Left lung (tissue), 4 donors: ENCODE measurements at regions not wholly inside any gene's neighbourhood (a gene's known extent, or its start where the extent isn't known, plus 50 kb on each side); places are given as distances from the start of the nearest gene placed in this dataset.

Experiments used
- ATAC-seq: fragments of 200-7000 bp; cut with Tn5 transposase; one replicate; pipeline ENCODE4 v1.9.1; 2020; ENCODE audit warnings: moderate library complexity
- DNase-seq, 4 donors: peaks; one replicate each; pipeline ENCODE4 v3.0.0-alpha.2; 2013 to 2020
- H3K27ac ChIP-seq, 2 donors: fragments of 200-600 bp; sonication (generic) in 1 of 2; one replicate each; pipeline versions ENCODE4 v1.5.0 to v1.8.0; 2020 to 2021
- H3K27me3 ChIP-seq, 2 donors: fragments of 200-600 bp; sonication (generic) in 1 of 2; one replicate each; pipeline versions ENCODE4 v1.5.0 to v1.8.0; 2020 to 2021
- H3K36me3 ChIP-seq, 2 donors: fragments of 200-600 bp; sonication (generic) in 1 of 2; one replicate each; pipeline versions ENCODE4 v1.5.0 to v1.8.0; 2020 to 2021
- H3K4me1 ChIP-seq, 2 donors: fragments of 200-600 bp; one replicate each; pipeline ENCODE4 v1.8.0; 2021
- H3K4me3 ChIP-seq, 2 donors: fragments of 200-600 bp; sonication (generic) in 1 of 2; one replicate each; pipeline versions ENCODE4 v1.5.0 to v1.8.0; 2020 to 2021; ENCODE audit warnings: mild to moderate bottlenecking in 1 of 2
- H3K9me3 ChIP-seq, 2 donors: fragments of 200-600 bp; sonication (generic) in 1 of 2; one replicate each; pipeline versions ENCODE4 v1.5.0 to v1.8.0; 2020 to 2021
- intact Hi-C, 2 donors: fragments of 100-400 bp; cut with DNase I; formaldehyde crosslinking; loops; one replicate each; pipeline versions ENCODE4 v1.11.2 to v1.14.2; 2022
- TF ChIP-seq, protein P1 (sequence below), 2 donors: fragments of 200-600 bp; sonication (generic) in 1 of 2; IDR thresholded peaks; one replicate each; pipeline versions ENCODE4 v1.5.0 to v1.8.0; 2021; ENCODE audit warnings: antibody characterized with exemption in 2 of 2
- donor health status: DM: no; HTN: yes; CAD: no.
- donor health status: DM: no; HTN: no; CAD: no.

DNA sequence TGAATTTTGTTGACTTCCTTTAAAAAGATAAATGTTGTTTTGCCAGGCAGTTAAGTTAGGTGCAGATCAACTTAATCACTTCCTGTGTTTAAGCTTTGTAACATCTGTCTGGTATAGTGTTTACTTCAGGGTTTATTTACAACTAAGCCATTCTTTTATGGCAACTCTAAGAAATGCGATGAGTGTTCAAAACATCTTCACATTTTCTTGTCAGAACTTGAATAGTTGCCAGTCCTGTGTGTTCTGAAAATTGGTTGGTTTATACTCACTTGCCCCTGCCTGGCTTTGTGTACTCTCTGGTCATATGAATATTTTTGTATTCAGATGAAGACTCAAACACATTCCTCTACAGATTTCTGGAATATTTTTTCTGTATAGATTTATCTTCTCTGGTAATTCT is 327.2 kb downstream of the MDFIC start:
- no peaks in the 10 kb centered on the region for H3K36me3 ChIP-seq
- H3K27ac ChIP-seq, result no peak overlapping the region
- peaks cover 0 to 14% of the 10 kb centered on the region in 2 donors for H3K9me3 ChIP-seq
- DNase-seq, result no peak
- no peak overlapping the region for H3K4me3 ChIP-seq
- H3K27me3 ChIP-seq, result no peaks in the 10 kb centered on the region
- ATAC-seq, result no peak
- H3K4me1 ChIP-seq, result no peaks in the 10 kb centered on the region
- intact Hi-C loops, result no loop called here
- TF ChIP-seq, protein P1, sequence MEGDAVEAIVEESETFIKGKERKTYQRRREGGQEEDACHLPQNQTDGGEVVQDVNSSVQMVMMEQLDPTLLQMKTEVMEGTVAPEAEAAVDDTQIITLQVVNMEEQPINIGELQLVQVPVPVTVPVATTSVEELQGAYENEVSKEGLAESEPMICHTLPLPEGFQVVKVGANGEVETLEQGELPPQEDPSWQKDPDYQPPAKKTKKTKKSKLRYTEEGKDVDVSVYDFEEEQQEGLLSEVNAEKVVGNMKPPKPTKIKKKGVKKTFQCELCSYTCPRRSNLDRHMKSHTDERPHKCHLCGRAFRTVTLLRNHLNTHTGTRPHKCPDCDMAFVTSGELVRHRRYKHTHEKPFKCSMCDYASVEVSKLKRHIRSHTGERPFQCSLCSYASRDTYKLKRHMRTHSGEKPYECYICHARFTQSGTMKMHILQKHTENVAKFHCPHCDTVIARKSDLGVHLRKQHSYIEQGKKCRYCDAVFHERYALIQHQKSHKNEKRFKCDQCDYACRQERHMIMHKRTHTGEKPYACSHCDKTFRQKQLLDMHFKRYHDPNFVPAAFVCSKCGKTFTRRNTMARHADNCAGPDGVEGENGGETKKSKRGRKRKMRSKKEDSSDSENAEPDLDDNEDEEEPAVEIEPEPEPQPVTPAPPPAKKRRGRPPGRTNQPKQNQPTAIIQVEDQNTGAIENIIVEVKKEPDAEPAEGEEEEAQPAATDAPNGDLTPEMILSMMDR (IDR thresholded peaks at IDR 0.05), result no peak

DNA sequence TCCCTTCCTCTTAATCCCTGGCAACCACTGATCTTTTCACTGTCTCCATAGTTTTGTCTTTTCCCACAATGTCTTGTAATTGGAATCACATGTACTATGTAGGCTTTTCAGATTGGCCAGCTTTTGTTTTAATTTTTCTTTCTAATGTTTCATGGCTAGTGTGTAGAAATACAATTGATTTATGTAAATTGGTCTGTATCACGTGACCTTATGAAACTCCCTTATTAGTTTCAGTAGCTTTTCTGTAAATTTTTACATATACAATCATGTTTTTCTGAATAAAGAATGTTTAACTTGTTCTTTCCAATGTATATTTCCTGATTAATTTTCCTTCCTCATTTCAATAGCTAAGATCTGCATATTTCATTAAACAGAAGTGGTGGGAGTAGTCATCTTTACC is 319.3 kb downstream of the MDFIC start:
- no peaks in the 10 kb centered on the region for H3K36me3 ChIP-seq
- TF ChIP-seq, protein P1 (IDR thresholded peaks at IDR 0.05), result no peak
- H3K27me3 ChIP-seq, result no peaks in the 10 kb centered on the region
- no peak overlapping the region for H3K27ac ChIP-seq
- peaks cover 0 to 22% of the 10 kb centered on the region in 2 donors for H3K9me3 ChIP-seq
- no peak for DNase-seq
- no peak overlapping the region for H3K4me3 ChIP-seq
- intact Hi-C loops, result no loop called here
- H3K4me1 ChIP-seq, result no peaks in the 10 kb centered on the region
- ATAC-seq, result no peak

DNA sequence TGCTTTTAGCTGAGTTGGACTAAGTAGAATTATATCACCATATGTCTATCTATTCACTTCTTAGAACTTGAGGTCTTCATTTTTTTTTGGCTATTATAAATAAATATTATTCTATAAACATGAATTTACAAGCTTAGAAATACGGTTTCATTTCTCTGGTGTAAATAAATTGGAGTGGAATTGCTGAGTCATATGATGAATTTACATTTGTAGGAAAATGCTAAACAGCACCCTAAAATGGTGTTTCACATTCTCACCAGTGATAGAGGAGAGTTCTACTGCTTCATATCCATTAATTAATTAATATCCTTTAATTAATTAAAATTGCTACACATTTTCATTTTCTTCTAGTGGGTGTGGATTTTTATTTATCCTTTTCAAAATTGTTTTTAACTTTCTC is 318.3 kb downstream of the MDFIC start:
- DNase-seq (no peak), ATAC-seq (no peak)
- no peak overlapping the region for H3K4me3 ChIP-seq
- peaks cover 0 to 26% of the 10 kb centered on the region in 2 donors for H3K9me3 ChIP-seq
- TF ChIP-seq, protein P1 (IDR thresholded peaks at IDR 0.05), result no peak
- H3K27me3 ChIP-seq, result no peaks in the 10 kb centered on the region
- intact Hi-C loops, result no loop called here
- H3K36me3 ChIP-seq, result no peaks in the 10 kb centered on the region
- H3K27ac ChIP-seq, result no peak overlapping the region
- H3K4me1 ChIP-seq, result no peaks in the 10 kb centered on the region

DNA sequence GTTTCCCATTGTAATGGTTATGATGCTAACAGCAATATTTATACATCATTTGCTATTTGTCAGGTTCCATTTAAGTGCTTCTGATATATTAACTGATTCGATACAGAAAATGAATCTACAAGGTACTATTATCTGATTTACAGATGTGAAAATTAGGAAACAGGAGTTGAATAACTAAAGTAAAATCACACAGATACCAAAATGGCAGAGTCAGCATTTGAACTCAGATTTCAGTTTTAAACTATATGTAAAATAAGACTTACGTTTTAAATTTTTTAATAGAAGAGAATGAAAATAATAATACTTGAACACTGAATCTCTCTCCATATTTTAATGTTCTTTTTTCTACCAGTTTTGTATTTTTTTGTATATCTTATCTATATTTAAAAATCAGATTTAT is 313.2 kb downstream of the MDFIC start:
- peaks cover 0 to 6% of the 10 kb centered on the region in 2 donors for H3K4me1 ChIP-seq
- H3K36me3 ChIP-seq, result no peaks in the 10 kb centered on the region
- ATAC-seq, result no peak
- peaks cover 0 to 9% of the 10 kb centered on the region in 2 donors for H3K9me3 ChIP-seq
- DNase-seq, result no peak
- intact Hi-C loops, result no loop called here
- no peak overlapping the region for H3K27ac ChIP-seq
- no peaks in the 10 kb centered on the region for H3K27me3 ChIP-seq
- H3K4me3 ChIP-seq, result no peak overlapping the region
- TF ChIP-seq, protein P1 (IDR thresholded peaks at IDR 0.05), result no peak

DNA sequence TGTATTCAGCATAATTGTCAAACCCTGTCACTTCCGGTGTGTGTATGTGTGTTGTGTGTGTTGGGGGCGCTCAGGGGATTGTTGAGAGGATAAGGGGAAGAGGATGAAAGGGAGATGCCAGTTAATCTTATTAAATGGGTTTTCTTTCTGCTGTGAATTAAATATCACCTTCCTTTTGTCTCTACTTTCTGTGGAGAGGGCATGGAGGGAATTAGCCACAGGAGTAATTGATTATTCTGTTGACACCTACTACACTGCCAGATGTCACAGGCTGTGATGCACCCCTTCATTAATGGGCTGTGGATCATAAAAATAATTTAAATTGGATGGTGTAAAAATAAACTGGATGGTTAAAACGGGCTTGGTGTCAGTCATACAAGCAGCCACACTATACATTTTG is 311.9 kb downstream of the MDFIC start:
- Histone ChIP-seq H3K27ac (no peak overlapping the region), H3K4me3 (no peak overlapping the region), H3K27me3 (no peaks in the 10 kb centered on the region), H3K4me1 (peaks cover 0 to 9% of the 10 kb centered on the region in 2 donors), H3K36me3 (no peaks in the 10 kb centered on the region), H3K9me3 (peaks cover 0 to 9% of the 10 kb centered on the region in 2 donors)
- TF ChIP-seq, protein P1 (IDR thresholded peaks at IDR 0.05), result no peak
- ATAC-seq, result no peak
- no peak for DNase-seq
- intact Hi-C loops, result no loop called here
